Fibroblast of the aortic adventitia (primary cell): ENCODE measurements at regions not wholly inside any gene's neighbourhood (a gene's known extent, or its start where the extent isn't known, plus 50 kb on each side); places are given as distances from the start of the nearest gene placed in this dataset.

Experiments
- DNase-seq: peaks from one replicate; pipeline ENCODE4 v3.0.0-alpha.2; 2010; ENCODE audit warnings: low read depth
- H3K4me3 ChIP-seq: 2 replicates; pipeline ENCODE4 v1.5.1; 2011; ENCODE audit warnings: low read depth, mild to moderate bottlenecking, control low read depth, low read length, moderate library complexity
- TF ChIP-seq, protein P1 (sequence below): IDR thresholded peaks from 2 replicates; pipeline ENCODE4 v1.5.1; 2011; ENCODE audit warnings: mild to moderate bottlenecking, low read length, control low read depth, inconsistent platforms; ENCODE audit not compliant: insufficient read depth

- TF ChIP-seq, protein P1, sequence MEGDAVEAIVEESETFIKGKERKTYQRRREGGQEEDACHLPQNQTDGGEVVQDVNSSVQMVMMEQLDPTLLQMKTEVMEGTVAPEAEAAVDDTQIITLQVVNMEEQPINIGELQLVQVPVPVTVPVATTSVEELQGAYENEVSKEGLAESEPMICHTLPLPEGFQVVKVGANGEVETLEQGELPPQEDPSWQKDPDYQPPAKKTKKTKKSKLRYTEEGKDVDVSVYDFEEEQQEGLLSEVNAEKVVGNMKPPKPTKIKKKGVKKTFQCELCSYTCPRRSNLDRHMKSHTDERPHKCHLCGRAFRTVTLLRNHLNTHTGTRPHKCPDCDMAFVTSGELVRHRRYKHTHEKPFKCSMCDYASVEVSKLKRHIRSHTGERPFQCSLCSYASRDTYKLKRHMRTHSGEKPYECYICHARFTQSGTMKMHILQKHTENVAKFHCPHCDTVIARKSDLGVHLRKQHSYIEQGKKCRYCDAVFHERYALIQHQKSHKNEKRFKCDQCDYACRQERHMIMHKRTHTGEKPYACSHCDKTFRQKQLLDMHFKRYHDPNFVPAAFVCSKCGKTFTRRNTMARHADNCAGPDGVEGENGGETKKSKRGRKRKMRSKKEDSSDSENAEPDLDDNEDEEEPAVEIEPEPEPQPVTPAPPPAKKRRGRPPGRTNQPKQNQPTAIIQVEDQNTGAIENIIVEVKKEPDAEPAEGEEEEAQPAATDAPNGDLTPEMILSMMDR, result no peak
- no peak overlapping the region for H3K4me3 ChIP-seq
- no peak for DNase-seq
Measured at GRCh38 chr2:41475959-41476358, 571.9 kb upstream of the PKDCC start.

DNA sequence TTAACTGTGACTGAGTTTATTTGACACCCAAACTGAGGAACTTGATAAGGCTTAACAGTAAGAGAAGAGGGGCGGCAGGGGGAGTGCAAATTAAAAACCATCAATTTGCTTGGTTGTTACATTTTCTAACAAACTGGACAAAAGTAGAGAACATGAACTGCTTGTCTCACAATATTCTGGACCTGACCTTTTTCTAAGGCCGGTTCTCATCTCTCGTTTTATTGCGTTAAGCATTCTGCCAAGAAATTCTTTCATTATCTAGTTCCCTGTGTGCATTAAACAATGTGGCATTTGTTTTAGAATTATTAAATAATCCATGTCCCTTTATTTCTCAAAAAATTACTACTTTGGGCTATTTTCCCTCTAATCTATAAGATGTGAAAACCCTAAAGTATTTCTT is 565.2 kb upstream of the PKDCC start:
- TF ChIP-seq, protein P1, result no peak
- DNase-seq, result no peak
- H3K4me3 ChIP-seq, result no peak overlapping the region

GRCh38 chr2:41483226-41483625 is 564.6 kb upstream of the PKDCC start:
- H3K4me3 ChIP-seq, result no peak overlapping the region
- TF ChIP-seq, protein P1, result no peak
- DNase-seq, result no peak

- DNase-seq, result no peak
- TF ChIP-seq, protein P1, result no peak
- H3K4me3 ChIP-seq, result no peak overlapping the region
Measured at GRCh38 chr2:41483982-41484857, 563.6 kb upstream of the PKDCC start.

- no peak overlapping the region for H3K4me3 ChIP-seq
- TF ChIP-seq, protein P1, result no peak
- no peak for DNase-seq
Measured at GRCh38 chr2:41484858-41485234, 563.0 kb upstream of the PKDCC start.

- no peak for DNase-seq
- TF ChIP-seq, protein P1, result no peak
- H3K4me3 ChIP-seq, result no peak overlapping the region
Measured at GRCh38 chr2:41486948-41487347, 560.9 kb upstream of the PKDCC start.

- no peak overlapping the region for H3K4me3 ChIP-seq
- no peak for DNase-seq
- TF ChIP-seq, protein P1, result no peak
Measured at GRCh38 chr2:41488888-41489287, 558.9 kb upstream of the PKDCC start.
